ENCODE measurements at regions not wholly inside any gene's neighbourhood (a gene's known extent, or its start where the extent isn't known, plus 50 kb on each side); places are given as distances from the start of the nearest gene placed in this dataset.
A peak's percentile ranks its signal among the peaks of the same experiment; 100 is the strongest.

DNA sequence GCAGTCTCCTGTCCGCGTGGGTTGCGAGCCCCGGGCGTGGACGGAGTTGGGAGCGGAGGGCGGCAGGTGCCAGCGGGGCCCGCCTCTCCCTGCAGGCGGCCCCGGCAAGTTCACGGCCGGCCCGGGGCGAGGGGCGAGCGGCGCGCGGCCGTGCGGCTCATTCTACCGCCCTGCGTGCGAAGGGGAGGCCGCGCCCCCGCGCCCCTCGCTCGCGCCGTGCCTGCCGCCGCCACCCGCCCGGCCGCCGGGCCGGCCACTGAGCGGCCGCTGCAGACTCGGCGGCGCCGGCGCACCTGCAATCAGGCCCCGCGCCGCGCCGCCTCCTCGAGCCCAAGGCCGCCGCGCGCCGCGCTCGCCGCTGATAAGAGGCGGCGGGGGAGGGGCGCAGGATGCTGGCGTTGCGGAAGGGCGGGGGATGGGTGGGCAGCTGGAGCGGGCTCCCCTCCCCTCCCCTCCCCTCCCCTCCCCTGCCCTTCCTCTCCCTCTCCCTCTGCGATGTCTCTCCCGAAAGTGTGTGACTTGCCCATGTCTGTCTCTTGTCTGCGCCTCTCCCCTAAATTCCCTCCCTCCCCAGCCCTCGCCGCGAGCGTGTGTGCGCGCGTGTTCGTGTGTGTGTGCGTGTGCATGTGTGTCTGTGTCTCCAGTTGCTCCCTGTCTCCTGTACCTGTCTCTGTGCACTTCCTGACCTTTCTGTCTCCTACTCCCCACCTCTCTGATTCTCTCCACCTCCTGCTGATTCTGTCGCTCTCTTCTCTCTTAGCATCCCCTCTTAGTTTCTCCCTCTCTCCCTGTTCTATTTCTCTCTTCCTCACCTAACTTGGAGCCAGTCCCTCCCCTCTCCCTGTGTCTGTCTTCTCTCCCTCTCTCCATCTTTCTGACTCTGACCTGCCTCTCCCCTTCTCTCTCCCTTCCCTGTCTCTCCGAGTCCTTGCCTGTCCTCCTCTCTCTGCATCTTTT lies 768.1 kb upstream of the TBX3 start (continued):
- TF ChIP-seq KDM1A (IDR thresholded peaks at IDR 0.05; ENCODE audit: borderline replicate concordance, low read length), result no peak
- TF ChIP-seq, protein P1, sequence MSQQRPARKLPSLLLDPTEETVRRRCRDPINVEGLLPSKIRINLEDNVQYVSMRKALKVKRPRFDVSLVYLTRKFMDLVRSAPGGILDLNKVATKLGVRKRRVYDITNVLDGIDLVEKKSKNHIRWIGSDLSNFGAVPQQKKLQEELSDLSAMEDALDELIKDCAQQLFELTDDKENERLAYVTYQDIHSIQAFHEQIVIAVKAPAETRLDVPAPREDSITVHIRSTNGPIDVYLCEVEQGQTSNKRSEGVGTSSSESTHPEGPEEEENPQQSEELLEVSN (IDR thresholded peaks at IDR 0.05), result 0 out of 2 replicates have a peak, but pooled peaks have one; percentile 33
- TF ChIP-seq SUZ12 (IDR thresholded peaks at IDR 0.05; ENCODE audit: low read length), result peak; percentile 34; the same call in 1 of the 2 replicates
- TF ChIP-seq BCL11A (IDR thresholded peaks at IDR 0.05; ENCODE audit: low read depth in 2 of 2, low read length in 2 of 2), result no peak
- TF ChIP-seq RXRA (IDR thresholded peaks at IDR 0.05; ENCODE audit: insufficient read depth, low read depth, low read length), result no peak
- TF ChIP-seq SIX5 (IDR thresholded peaks at IDR 0.05; ENCODE audit: low read depth, low read length), result no peak
- no peak for TF ChIP-seq SIRT6 (IDR thresholded peaks at IDR 0.05; ENCODE audit: low read length)
- no peak for TF ChIP-seq KDM5A (IDR thresholded peaks at IDR 0.05; ENCODE audit: low read length)
- TF ChIP-seq POLR2AphosphoS5 (IDR thresholded peaks at IDR 0.05; ENCODE audit: low read depth, low read length), result no peak
- TF ChIP-seq RNF2 (IDR thresholded peaks at IDR 0.05; ENCODE audit: borderline replicate concordance, low read depth, low read length, missing control alignments, poor library complexity, severe bottlenecking), result no peak
- TF ChIP-seq PHF8 (conservative IDR thresholded peaks at IDR 0.05; ENCODE audit: low read depth, low read length), result no peak
- TF ChIP-seq, protein P2, sequence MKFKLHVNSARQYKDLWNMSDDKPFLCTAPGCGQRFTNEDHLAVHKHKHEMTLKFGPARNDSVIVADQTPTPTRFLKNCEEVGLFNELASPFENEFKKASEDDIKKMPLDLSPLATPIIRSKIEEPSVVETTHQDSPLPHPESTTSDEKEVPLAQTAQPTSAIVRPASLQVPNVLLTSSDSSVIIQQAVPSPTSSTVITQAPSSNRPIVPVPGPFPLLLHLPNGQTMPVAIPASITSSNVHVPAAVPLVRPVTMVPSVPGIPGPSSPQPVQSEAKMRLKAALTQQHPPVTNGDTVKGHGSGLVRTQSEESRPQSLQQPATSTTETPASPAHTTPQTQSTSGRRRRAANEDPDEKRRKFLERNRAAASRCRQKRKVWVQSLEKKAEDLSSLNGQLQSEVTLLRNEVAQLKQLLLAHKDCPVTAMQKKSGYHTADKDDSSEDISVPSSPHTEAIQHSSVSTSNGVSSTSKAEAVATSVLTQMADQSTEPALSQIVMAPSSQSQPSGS (IDR thresholded peaks at IDR 0.05; ENCODE audit: low read length), result no peak
- TF ChIP-seq BRCA1 (IDR thresholded peaks at IDR 0.05; ENCODE audit: low read depth, low read length), result no peak

All from H1 (cell line).